ENCODE measurements at regions not wholly inside any gene's neighbourhood (a gene's known extent, or its start where the extent isn't known, plus 50 kb on each side); places are given as distances from the start of the nearest gene placed in this dataset.

- no peak for DNase-seq
Measured at GRCh38 chr1:22287946-22288520, 145.1 kb upstream of the WNT4 start.

DNA sequence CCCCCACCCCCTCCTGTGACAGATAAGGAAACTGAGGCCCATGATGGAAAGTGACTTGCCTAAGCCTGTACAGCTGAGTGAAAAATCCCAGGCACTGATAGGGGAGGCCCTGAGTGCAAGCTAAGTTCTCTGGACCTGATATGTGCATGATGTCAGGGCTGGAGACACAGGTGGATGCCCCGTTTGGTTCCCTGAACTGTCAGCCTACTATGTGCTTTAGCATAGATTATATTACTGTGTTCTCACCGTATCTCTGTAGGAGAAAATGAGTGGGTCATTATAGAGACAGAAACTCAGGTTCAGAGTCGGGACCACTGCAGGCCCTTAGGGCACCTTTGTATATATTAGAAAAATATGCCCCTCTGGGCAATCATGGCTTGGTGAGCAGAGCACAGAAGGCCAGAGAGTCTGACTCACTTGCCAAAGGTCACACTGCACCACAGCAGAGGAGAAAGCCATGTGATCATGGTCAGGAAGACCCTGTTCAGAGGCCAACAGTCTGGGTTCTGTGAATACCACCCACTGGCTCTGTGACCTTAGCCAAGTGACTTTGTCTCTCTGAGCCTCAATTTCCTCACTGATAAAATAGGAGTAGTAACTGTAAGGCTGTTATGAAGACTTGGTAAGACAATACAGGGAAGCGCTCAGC is 145.8 kb upstream of the WNT4 start:
- DNase-seq = no peak

DNA sequence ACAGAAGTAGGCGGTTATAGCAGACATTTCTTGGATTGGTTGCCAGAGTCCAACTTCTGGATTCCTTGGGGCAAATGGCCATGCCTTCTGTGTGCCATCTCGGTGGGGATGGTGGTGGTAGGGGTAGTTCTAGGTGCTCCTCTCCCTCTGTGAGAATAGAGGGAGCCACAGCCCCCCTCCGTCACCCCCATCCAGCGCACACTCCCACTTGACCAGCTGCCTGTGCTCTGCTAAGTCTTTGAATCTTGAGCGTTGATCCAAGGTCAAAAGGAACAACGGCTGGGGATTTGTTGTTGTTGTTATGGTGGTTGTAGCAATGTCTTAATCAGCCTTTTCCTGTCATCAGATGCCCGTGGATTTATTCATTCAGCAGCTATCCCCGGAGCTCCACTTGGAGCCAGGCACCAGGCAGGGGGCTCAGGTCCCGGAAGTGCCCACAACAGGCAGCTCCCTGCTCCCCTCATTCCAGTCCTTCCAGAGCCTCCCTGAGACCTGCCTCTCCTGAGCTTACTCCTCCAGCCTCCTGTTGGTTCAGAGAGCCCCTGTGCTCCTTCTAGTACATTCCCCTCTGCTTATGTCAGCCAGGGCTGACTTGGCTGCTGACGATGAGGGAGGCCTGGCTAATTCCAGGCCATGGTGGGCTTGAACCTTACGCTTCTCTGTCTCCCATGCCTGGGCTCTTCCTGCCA is 146.6 kb upstream of the WNT4 start:
- DNase-seq = no peak

DNA sequence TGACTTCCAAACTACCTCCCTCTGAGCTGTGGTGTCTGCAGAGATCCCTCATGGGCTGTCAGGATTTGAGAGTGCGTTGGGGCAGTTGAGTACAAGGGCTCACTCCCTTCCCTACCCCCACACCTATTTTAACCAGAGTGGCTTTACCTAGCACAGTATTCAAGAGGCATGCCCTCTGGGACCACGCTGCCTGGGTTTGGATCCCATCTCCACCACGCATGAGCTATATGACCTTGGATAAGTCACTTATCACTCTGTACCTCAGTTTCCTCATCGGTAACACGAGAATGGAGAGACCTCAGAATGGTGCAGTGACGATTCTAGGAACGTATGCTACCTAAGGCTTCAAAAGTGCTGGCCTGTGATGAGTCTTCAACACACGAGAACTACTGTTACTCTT is 147.3 kb upstream of the WNT4 start:
- DNase-seq = no peak

DNA sequence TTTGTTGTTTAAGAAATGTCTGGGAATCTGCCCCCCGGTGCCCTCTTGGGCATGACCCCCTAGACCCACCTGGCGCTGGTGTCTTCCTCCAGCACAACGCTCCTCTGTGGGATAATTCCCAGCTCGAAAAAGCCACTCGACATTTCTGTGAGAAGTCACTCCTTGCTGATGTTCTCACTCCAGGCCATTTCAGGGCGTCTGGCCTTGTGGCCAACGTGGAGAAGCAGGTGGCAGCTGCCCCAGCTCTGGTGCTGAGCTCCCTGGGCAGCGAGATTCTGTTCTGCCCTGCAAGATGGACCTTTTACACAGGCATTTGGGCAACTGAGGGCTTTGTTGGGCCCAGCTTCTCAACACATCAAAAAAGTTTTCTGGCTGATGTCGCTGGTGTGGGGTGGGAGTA is 147.7 kb upstream of the WNT4 start:
- DNase-seq = no peak

- no peak for DNase-seq
Measured at GRCh38 chr1:22291057-22291456, 148.2 kb upstream of the WNT4 start.

- DNase-seq = no peak
Measured at GRCh38 chr1:22291494-22291893, 148.6 kb upstream of the WNT4 start.

GRCh38 chr1:22292011-22292788 is 149.3 kb upstream of the WNT4 start:
- DNase-seq = no peak

DNA sequence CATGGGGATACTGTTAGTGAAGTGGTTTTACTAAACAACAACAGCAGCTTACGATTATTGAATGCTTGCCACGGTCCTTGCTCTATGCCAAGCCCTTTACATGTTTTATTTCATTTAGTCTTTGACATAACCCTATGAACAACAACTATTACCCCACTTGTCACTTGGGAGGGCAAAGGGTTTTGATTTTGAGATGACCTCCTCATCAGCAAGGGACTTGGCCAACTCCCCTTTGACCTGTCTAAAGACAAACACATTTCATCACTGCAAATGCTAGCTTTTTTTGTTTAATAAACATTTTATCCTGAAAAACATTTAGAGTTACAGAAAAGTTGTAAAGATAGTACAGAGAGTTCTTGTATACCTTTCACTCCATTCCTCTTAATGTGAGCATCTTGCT is 152.5 kb upstream of the WNT4 start:
- DNase-seq = no peak

DNA sequence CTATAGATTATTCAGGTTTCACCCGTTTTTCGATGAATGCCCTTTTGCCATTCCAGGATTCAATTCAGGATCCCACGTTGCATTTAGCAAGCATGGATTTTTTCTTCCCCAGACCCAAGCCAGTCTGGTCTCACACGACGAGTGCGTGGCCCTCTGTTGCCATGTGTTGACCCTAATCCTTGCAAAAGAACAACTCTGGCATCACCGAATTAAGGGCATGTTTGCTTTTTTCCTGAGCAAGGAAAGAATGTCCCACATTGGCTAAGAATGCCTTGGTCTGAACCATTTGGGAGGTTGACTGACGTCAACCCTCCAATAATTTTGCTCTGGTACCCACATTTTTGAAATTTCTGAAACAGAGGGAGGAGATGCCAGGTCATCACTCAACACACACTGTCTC is 153.0 kb upstream of the WNT4 start:
- DNase-seq = no peak

GRCh38 chr1:22296701-22297591 is 154.0 kb upstream of the WNT4 start:
- no peak for DNase-seq

- DNase-seq = no peak
Measured at GRCh38 chr1:22297999-22298398, 153.7 kb upstream of the ZBTB40 start.

DNA sequence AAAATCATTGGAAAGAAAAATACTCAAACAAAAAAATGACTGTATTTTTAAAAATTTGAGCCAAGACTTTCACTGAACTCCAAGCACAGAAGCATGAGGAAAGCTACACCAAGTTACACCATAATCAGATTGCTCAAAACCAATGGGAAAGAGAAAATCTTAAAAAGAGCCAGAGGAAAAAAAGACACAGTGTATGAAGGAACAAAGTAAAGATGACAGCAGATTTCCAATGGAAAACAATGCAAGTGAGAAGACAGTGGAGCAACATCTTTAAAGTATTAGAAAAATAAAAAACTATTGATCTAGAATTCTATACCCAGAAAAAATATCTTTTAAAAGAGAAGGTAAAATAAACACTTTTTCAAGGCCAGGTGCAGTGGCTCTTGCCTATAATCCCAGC is 147.8 kb upstream of the ZBTB40 start:
- no peak for DNase-seq

GRCh38 chr1:22309572-22309971 is 142.1 kb upstream of the ZBTB40 start:
- DNase-seq = no peak

DNA sequence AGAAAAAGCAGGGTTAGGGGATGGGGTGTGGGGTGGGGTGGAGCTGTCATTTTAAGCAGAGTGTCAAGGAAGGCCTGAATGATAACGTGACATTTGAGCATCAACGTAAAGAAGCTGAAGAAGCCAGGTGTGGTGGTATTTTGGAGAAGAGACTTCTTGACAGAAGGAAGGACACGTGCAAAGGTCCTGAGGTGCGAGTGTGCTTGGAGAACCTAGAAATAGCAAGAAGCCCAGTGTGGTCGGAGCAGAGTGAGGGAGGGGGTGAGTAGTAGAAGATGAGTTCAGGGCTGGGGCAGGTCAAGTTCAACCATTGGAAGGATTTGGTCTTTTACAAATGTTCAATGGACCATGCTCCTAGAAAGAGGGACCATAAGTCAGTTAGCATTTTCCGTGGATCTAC is 140.2 kb upstream of the ZBTB40 start:
- DNase-seq = no peak

DNA sequence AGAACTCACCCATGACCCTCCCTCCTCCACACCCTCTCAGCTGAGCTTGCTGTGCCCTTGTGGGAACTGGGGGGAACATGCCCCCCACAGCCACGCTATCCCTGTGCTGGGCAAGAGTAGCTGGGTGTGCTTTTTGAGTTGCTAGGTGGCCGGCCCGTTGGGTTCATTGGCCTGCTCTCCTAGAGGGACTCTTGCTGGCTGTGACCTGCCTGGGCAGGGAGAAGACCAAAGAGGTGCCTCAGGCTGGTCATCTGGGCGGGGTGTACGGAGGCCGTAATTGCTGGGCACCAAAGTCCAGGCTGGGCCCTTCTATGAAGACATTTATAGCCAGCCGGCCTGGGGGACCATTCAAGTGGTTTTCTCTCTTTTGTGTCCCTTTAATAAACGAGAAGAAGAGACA is 138.3 kb upstream of the ZBTB40 start:
- no peak for DNase-seq

DNA sequence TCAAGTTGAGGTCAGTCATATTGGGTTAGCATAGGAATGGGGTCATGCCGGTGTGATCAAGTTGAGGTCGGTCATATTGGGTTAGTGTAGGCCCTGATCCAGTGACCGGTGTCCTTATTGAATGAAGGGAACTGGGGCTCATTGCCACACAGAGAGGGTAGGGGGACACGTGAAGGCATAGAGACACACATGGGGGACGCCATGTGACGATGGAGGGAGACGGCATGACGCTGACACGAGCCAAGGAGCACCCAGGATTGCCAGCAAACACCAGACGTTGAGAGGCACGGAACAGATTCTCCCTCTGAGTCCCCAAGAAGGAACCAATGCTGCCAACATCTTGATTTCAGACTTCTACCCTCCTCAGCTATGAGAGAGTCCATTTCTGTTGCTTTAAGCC is 136.9 kb upstream of the ZBTB40 start:
- DNase-seq = no peak

DNA sequence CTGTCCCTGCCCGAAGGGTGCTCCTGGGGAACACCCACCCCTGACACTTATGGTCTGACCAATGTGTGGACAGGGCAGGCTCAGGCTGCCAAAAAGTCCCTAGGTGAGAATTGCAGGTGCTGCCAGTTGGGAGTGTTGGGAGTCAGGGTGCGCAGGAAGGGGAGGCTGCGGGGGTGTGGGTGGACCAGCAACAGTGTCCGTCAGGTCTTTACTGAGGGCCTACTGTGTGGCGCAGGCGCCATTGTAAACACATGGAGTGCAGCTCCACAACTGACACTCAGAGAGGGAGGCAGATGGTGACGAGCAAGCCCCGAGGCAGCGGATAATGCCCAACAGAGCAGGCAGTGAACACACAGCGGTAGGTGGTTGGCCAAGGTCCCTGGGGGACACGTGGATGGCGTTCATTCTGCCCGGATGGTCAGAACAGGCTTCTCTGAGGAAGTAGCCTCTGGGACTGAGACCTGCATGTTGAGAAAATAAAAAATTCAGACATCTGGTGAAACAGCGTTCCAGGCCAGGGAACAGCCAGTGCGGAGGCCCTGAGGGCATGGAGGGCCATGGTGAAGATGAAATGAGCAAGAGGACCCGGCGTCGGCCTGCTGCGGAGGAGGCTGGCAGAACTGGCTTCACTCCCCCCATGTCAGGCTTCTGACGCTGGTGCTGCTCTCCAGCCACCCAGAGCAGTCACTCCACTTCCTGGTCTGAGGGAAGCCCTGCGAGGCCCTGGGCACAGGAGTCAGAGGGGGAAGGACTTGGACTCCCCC is 136.2 kb upstream of the ZBTB40 start:
- DNase-seq = no peak

DNA sequence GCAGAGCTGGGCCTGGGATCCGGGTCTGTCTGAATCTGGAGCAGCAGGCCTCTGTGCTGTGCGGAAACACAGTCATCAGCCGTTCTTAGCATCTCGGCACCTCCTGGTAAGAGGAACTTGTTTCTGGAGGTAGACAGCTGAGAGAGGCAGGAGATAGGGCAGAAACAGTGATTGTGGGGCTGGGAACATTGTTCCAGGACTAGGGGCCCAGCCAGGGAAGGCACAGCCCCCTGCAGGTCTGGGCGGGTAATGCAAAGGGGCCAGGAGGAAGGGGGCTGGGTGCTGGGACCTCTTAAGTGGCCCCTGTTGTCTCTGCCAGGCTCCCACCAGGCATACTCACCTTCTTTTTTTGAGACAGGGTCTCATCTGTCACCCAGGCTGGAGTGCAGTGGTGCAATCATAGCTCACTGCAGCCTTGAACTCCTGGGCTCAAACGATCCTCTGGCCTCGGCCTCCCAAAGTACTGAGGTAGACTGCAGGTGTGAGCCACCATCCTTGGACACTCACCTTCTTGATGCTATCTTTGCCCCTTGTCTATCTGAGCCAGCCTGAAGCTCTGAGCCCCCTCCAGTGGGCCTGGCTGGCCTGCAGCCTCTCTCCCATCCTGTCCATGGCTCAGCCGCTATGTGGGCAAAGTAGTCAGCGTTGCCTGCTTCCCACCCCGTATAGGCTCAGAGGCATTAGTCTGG is 134.3 kb upstream of the ZBTB40 start:
- no peak for DNase-seq

DNA sequence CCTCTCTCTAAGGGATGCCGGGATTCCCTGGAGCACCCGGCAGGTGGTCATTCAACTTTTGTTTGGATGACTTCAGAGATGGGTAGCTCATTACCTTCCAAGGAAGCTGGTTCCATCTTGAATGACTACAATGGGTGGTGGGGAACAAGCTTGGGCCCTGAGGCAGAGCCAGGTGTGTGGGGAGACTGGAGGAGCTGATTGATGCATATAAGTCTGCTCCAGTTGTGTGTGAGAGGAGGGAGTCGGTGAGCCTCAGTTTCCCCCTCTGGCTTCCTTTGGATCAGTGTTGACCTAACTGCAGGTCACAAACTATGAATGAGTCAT is 133.8 kb upstream of the ZBTB40 start:
- DNase-seq = no peak

DNA sequence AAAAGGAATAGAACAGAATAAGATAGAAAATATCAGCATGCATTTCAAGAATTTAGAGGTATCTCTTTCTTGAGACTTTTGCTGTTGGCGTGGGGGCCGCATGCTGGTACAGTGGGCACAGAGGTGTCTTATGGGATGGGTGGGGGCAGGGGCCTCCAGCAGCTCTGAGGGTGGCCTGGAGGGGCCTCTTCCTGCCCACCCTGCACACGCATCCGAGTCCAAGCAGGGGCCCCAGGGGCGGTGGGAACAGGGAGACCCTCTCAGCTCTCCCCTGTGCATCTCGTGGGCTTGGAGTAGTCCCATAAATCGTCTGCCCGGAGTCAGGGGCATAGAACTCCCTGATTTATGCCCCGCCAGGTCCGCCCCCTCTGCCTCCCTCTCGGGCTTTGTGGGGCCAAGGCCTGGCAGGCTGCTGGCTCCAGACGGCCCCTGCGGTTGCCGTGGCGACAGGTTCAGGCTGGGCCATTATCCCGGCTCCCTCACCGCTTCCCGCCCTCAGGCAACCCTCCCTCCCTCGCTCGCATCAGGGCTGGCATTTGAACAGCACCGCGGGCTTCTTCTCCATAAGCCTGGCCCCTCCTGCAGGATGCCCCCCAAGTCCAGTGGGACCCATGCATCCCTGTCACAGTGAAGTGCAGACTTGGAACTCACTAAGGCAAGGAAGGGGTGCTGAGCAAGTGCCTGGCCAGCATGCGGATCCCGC is 133.2 kb upstream of the ZBTB40 start:
- DNase-seq = no peak
